ENCODE measurements at regions not wholly inside any gene's neighbourhood (a gene's known extent, or its start where the extent isn't known, plus 50 kb on each side); places are given as distances from the start of the nearest gene placed in this dataset.

- TF ChIP-seq KDM1A (IDR thresholded peaks at IDR 0.05; ENCODE audit: low read depth) (no peak), ZFP36 (IDR thresholded peaks at IDR 0.05; ENCODE audit: borderline replicate concordance, partially characterized antibody) (no peak), CTCF (IDR thresholded peaks at IDR 0.05) (no peak), POLR2A (IDR thresholded peaks at IDR 0.05; ENCODE audit: low read length) (no peak), JUN (IDR thresholded peaks at IDR 0.05) (no peak), E2F6 (IDR thresholded peaks at IDR 0.05; ENCODE audit: borderline replicate concordance, low read depth) (no peak), RFX5 (IDR thresholded peaks at IDR 0.05) (no peak), PBX3 (IDR thresholded peaks at IDR 0.05) (no peak)
- TF ChIP-seq, protein P1, sequence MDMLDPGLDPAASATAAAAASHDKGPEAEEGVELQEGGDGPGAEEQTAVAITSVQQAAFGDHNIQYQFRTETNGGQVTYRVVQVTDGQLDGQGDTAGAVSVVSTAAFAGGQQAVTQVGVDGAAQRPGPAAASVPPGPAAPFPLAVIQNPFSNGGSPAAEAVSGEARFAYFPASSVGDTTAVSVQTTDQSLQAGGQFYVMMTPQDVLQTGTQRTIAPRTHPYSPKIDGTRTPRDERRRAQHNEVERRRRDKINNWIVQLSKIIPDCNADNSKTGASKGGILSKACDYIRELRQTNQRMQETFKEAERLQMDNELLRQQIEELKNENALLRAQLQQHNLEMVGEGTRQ (IDR thresholded peaks at IDR 0.05) = no peak
Measured at GRCh38 chr13:42384265-42384664, 112.3 kb downstream of the AKAP11 start.
